Cardiac fibroblast (primary cell): ENCODE measurements at regions not wholly inside any gene's neighbourhood (a gene's known extent, or its start where the extent isn't known, plus 50 kb on each side); places are given as distances from the start of the nearest gene placed in this dataset.

Experiments
- DNase-seq, 2 donors: peaks; one replicate each; pipeline versions ENCODE4 v3.0.0 to v3.0.0-alpha.2; 2010; ENCODE audit warnings: low read depth in 2 of 2
- H3K4me3 ChIP-seq, 2 donors: replicated peaks in 1 of 2; 1 replicate in 1 of 2; 2 replicates in 1 of 2; pipeline ENCODE4 v1.5.1; 2011; ENCODE audit warnings: low read depth in 2 of 2, low read length in 2 of 2, mild to moderate bottlenecking in 2 of 2, moderate library complexity in 1 of 2
- TF ChIP-seq, protein P1 (sequence below): IDR thresholded peaks from one replicate; pipeline ENCODE4 v1.5.1; 2011; ENCODE audit warnings: low read depth, mild to moderate bottlenecking, low read length, inconsistent platforms

DNA sequence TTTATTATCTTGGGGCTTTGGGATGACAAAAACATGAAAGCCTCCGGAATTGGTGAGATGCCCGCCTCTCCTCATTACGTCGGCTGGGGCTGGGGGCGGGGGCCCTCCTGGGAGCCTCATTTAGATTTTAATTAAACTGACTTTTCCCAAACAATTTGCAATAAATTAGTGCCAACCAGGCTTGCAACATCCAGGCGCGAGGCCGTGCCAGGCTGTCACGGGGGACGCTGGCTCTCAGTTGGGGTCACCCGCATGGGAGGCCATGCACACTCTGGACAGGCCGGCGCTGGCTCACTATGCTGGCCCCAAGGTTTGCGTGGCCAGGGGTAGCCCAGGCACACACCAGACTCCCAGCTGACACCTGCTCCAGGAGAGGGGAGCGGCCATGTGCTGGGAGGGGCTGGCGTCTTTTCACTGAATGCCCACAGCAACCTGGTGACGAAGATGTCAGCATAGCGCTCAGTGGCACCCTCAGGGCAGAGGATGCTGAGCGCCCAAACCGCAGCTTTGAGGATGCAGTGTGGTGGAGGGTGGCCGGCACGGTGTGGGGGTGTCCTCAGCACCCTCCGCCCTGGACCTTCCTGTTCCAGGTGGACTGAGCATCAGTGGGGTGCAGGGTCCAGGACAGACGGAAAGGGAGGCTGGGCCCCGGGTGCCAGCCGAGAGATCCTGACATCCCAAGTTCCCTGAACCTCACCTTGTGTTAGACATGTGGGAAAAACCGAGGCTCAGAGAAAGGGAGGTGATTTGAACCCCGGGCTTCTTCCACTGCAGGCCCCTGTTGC is 190.8 kb upstream of the C14orf180 start:
- TF ChIP-seq, protein P1, sequence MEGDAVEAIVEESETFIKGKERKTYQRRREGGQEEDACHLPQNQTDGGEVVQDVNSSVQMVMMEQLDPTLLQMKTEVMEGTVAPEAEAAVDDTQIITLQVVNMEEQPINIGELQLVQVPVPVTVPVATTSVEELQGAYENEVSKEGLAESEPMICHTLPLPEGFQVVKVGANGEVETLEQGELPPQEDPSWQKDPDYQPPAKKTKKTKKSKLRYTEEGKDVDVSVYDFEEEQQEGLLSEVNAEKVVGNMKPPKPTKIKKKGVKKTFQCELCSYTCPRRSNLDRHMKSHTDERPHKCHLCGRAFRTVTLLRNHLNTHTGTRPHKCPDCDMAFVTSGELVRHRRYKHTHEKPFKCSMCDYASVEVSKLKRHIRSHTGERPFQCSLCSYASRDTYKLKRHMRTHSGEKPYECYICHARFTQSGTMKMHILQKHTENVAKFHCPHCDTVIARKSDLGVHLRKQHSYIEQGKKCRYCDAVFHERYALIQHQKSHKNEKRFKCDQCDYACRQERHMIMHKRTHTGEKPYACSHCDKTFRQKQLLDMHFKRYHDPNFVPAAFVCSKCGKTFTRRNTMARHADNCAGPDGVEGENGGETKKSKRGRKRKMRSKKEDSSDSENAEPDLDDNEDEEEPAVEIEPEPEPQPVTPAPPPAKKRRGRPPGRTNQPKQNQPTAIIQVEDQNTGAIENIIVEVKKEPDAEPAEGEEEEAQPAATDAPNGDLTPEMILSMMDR, result no peak
- DNase-seq, result no peak
- H3K4me3 ChIP-seq, result no peak overlapping the region

DNA sequence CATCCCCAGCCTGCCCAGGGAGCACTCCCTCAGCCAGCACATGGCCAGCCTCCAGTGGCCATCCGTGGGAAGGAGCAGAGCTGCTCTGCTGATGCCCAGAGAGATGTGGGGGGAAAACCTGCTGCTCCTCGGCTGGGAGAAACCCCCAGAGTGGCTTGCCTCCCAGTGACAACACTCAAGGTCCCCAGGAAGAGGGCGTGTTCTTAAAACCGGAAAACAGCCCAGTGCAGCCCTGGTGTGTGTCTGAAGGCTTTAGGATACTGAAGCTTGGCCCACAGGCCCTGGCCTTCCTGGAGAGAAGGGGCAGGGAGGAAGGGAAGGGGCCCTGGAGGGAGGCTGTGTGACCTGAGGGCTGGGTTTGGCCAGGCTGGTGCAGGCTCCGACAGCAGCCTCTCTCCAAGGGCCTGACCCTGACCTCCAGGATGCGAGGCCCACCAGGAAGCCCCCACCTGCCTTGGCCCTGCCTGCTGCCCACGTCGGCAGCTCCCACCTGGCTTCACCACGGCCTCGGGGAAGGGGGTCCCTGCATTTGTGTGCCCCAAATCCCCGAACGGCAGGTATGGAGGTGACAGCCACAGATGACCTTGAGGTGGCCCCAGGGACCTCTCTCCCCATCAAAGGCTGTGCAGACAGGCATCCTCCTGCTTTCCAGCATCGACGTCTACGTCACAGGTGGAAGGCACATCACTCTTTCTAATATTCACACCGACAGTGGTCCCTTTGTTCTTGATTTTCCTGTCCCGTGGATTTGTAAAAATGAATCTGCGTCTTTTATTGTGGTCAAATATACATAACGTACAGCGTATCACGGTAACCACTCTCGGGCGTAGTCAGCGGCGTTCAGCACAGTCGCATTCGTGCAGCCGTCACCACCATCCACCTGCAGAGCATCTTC is 190.0 kb upstream of the C14orf180 start:
- TF ChIP-seq, protein P1, result no peak
- no peak overlapping the region for H3K4me3 ChIP-seq
- no peak for DNase-seq

DNA sequence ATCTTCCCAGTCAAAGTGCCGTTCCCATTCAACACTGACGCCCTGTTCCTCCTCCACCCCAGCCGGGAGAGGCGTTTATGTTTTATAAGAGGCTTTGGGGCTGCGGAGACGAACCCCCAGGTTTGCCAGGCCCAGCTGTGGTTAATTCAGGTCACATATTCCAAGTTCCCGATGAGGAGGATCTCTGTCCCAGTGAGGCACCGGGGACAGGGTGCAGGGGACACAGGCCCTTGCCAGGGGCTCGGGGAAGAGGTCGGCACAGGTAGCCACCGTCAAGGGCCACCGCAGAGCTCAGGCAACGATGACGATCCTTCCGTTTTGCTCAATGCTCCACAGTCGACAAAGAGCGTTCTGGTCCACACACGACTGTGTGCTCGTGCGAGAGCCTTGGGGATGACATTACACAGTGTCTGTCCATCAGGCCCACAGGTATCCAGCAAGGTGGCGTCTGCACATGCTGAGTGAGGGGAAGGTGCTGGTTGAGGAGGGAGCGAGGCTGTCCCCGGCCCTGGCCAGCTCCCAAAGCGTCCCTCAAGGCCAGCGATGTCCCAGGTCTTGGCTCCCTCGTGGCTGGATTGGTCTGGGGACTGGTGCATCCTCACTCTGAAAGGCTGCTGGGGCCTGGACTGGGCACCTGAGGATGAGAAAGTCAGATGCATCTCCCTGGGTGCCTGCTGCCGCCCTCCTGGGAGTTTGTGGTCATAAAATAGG is 189.2 kb upstream of the C14orf180 start:
- no peak overlapping the region for H3K4me3 ChIP-seq
- TF ChIP-seq, protein P1, result no peak
- DNase-seq, result no peak

DNA sequence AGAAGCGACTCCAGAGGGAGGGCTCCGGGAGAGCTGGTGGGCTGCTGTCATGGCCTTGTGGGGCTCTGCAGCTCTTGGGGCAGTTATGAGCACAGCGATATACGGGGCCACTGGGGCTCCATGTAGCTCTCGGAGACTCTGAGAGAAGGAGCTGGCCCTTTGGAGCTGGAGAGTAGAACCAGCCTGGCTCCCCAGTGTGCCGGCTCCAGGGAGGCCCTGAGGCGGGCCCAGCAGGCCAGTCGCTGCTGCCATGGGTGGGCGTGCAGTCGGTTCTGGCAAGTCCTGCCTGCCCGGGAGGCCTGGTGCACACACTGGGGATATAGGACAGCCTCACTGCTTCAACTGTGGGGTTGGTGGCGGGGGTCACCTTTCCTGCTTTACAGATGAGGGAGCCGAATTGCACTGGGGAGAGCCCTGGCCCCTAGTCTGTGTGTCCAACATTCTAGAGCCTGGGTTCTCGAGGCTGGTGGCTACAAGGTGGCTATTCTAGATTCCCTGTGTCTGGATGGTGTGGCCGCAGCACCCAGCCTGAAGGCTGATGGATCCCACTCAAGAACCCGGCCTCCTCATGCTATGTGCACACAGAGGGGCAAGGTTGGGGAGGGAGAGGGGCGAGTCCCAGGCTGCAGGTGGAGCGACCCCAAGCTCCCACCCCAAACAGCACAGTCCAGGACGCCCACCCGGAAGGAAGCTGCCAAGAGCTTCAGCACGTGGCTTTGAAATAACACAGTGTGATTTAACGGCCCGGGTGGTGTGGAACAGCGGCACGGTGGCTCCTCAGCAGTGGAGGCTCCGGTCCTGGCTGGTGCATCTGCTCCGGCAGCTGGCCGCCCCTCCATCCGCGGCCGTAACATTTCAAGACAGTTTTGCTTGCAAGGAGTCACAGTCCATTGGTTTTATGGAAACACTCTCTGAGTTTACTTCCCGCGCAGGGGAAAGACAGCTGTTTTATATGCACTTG is 188.3 kb upstream of the C14orf180 start:
- H3K4me3 ChIP-seq, result no peak overlapping the region
- no peak for DNase-seq
- TF ChIP-seq, protein P1, result no peak

DNA sequence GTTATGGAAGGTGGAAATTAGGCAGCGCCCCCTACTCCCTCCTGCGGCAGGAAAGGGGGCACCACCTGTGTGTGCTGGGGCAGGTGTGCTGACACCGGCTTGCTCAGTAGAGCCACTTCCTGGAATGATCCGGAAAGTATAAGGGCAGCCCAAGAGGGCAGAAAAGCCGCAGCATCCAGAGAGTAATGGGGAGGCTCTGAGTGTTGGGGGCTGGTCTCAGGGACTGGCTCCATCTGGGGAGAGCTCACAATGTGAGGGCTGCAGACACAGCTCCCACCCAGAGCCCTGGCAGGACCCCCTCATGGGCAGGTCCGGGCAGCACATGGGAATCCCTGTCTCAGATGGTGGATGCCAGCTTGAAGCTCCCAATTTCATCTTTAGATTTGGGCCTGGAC is 187.6 kb upstream of the C14orf180 start:
- TF ChIP-seq, protein P1, result no peak
- no peak overlapping the region for H3K4me3 ChIP-seq

More for the DNA sequence above, 187.6 kb upstream of the C14orf180 start:
- no peak for DNase-seq
